Keratinocyte (primary cell): ENCODE measurements at regions not wholly inside any gene's neighbourhood (a gene's known extent, or its start where the extent isn't known, plus 50 kb on each side); places are given as distances from the start of the nearest gene placed in this dataset.

Experiments
- DNase-seq: peaks from one replicate; pipeline ENCODE4 v3.0.0-alpha.2; 2011; ENCODE audit warnings: low read depth, missing footprints, low spot score
- FAIRE-seq: peaks from 2 replicates; lab custom pipeline; 2011; peaks lifted over from hg19 to GRCh38; lab: Jason Lieb, UNC
- H2AFZ ChIP-seq: 2 replicates; pipeline ENCODE4 v1.6.0; 2012; ENCODE audit warnings: low read length, control low read depth, inconsistent platforms; ENCODE audit not compliant: control insufficient read depth
- H3K27ac ChIP-seq: 2 replicates; pipeline ENCODE4 v1.5.1; 2011; ENCODE audit warnings: low read length; ENCODE audit not compliant: control insufficient read depth, insufficient read depth
- H3K27me3 ChIP-seq: 3 replicates; pipeline ENCODE4 v1.6.0; 2011; ENCODE audit warnings: low read length; ENCODE audit not compliant: control insufficient read depth, insufficient read depth; ENCODE audit errors: extremely low read depth
- H3K36me3 ChIP-seq, 2 experiments: 2 replicates in 1 of 2; 3 replicates in 1 of 2; pipeline ENCODE4 v1.5.1; 2011; ENCODE audit warnings: low read length in 2 of 2, mild to moderate bottlenecking in 1 of 2; ENCODE audit not compliant: control insufficient read depth in 2 of 2, insufficient read depth in 2 of 2; ENCODE audit errors: extremely low read depth in 1 of 2
- H3K4me1 ChIP-seq: 3 replicates; pipeline ENCODE4 v1.5.1; 2011; ENCODE audit warnings: low read length; ENCODE audit not compliant: control insufficient read depth, insufficient read depth; ENCODE audit errors: extremely low read depth
- H3K4me2 ChIP-seq: 3 replicates; pipeline ENCODE4 v1.6.0; 2011; ENCODE audit warnings: low read depth, low read length; ENCODE audit not compliant: control insufficient read depth, insufficient read depth; ENCODE audit errors: extremely low read depth
- H3K4me3 ChIP-seq, 3 experiments: fragments of 200-600 bp in 1 of 3; sonication (generic) in 1 of 3; 2 replicates in 2 of 3; 3 replicates in 1 of 3; pipeline ENCODE4 v1.5.1; 2011 to 2016; ENCODE audit warnings: low read length in 3 of 3, mild to moderate bottlenecking in 3 of 3, control low read depth in 2 of 3, inconsistent platforms in 1 of 3, low read depth in 1 of 3, mixed read lengths in 1 of 3, mixed run types in 1 of 3, moderate library complexity in 1 of 3; ENCODE audit not compliant: control insufficient read depth in 2 of 3, insufficient read depth in 2 of 3; ENCODE audit errors: extremely low read depth in 1 of 3
- H3K79me2 ChIP-seq: 2 replicates; pipeline ENCODE4 v1.6.0; 2012; ENCODE audit warnings: low read length; ENCODE audit not compliant: control insufficient read depth, insufficient read depth
- H3K9ac ChIP-seq: 3 replicates; pipeline ENCODE4 v1.6.0; 2011; ENCODE audit warnings: low read length; ENCODE audit not compliant: control insufficient read depth, insufficient read depth; ENCODE audit errors: extremely low read depth
- H3K9me1 ChIP-seq: 3 replicates; pipeline ENCODE4 v1.6.0; 2011; ENCODE audit warnings: low read length; ENCODE audit not compliant: control insufficient read depth, insufficient read depth; ENCODE audit errors: extremely low read depth
- H3K9me3 ChIP-seq: 2 replicates; pipeline ENCODE4 v1.5.1; 2012; ENCODE audit warnings: low read depth, low read length; ENCODE audit not compliant: control insufficient read depth
- H4K20me1 ChIP-seq: 3 replicates; pipeline ENCODE4 v1.6.0; 2011; ENCODE audit warnings: low read length; ENCODE audit not compliant: control insufficient read depth, insufficient read depth; ENCODE audit errors: extremely low read depth
- EZH2 ChIP-seq: IDR thresholded peaks from one replicate; pipeline ENCODE4 v1.6.1; 2012; ENCODE audit warnings: inconsistent platforms, mild to moderate bottlenecking, low read length, moderate library complexity
- dilution Hi-C: fragments of 300-500 bp; cut with MboI; formaldehyde crosslinking; loops from one replicate; pipeline ENCODE4 v1.7.0; 2020; ENCODE audit warnings: low sequenced_read_pairs; ENCODE audit not compliant: extremely low pct_ligation_motif_present
- TF ChIP-seq, protein P1 (sequence below), 3 experiments: IDR thresholded peaks in 1 of 3; conservative IDR thresholded peaks in 1 of 3; optimal IDR thresholded peaks in 1 of 3; 2 replicates in 2 of 3; 3 replicates in 1 of 3; pipeline versions ENCODE3 to v1.5.1; 2011; ENCODE audit warnings: low read length in 3 of 3, mild to moderate bottlenecking in 3 of 3, moderate library complexity in 2 of 3, control low read depth in 1 of 3, inconsistent platforms in 1 of 3; ENCODE audit not compliant: insufficient read depth in 2 of 3; ENCODE audit errors: extremely low read depth in 1 of 3

DNA sequence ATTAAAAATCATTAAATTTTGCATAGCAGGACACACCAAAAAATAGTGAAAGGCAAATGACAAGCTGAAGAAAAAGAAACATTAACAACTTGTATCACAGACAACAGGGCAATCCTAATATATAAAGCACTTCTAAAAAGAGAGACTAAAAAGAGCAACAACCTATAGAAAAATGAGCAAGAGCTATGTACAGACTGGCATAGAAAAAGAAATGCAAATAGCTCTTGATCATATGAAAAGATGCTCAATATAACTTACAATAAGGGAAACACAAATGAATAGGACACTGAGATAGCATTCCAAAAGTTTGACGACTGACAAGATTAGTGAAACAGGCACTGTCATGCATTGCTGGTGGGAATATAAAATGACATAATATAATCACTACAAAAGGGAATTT lies 235.9 kb downstream of the SEC61B start:
- dilution Hi-C loops = no loop called here
- no peak for DNase-seq
- Histone ChIP-seq H2AFZ (no peak overlapping the region), H4K20me1 (no peaks in the 10 kb centered on the region), H3K4me1 (no peaks in the 10 kb centered on the region), H3K9me3 (no peaks in the 10 kb centered on the region), H3K79me2 (no peaks in the 10 kb centered on the region), H3K27ac (no peak overlapping the region), H3K9ac (no peak overlapping the region), H3K27me3 (no peaks in the 10 kb centered on the region), H3K36me3 (no peaks in the 10 kb centered on the region), H3K4me3 (no peak overlapping the region), H3K4me2 (no peak overlapping the region), H3K9me1 (no peaks in the 10 kb centered on the region)
- TF ChIP-seq, protein P1, sequence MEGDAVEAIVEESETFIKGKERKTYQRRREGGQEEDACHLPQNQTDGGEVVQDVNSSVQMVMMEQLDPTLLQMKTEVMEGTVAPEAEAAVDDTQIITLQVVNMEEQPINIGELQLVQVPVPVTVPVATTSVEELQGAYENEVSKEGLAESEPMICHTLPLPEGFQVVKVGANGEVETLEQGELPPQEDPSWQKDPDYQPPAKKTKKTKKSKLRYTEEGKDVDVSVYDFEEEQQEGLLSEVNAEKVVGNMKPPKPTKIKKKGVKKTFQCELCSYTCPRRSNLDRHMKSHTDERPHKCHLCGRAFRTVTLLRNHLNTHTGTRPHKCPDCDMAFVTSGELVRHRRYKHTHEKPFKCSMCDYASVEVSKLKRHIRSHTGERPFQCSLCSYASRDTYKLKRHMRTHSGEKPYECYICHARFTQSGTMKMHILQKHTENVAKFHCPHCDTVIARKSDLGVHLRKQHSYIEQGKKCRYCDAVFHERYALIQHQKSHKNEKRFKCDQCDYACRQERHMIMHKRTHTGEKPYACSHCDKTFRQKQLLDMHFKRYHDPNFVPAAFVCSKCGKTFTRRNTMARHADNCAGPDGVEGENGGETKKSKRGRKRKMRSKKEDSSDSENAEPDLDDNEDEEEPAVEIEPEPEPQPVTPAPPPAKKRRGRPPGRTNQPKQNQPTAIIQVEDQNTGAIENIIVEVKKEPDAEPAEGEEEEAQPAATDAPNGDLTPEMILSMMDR (optimal IDR thresholded peaks at IDR 0.05 in 1 of 3, IDR thresholded peaks at IDR 0.05 in 1 of 3, conservative IDR thresholded peaks at IDR 0.05 in 1 of 3; ENCODE audit: extremely low read depth in 1 of 3, insufficient read depth in 2 of 3, low read length in 3 of 3) = no peak
- TF ChIP-seq EZH2 = no peak
- no peak for FAIRE-seq

DNA sequence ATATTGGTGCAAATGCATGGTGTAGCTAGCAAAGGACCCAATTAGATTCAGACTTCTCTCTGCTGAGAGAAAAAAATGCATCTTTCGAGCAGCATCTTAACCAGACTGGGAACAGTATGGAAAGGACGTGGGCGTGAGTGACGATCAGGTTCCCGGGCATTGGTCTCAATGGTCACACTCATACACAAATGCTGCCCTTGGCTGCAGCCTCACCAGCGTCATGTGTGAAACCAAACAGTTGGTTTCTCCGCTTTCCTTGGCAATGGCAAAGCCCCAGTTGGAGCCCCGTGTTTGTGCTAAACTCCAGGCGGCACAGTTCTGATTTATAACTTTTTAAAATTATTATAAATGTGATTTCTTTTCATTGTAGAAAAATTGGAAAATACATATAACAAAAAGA lies 237.8 kb downstream of the SEC61B start:
- Histone ChIP-seq H4K20me1 (no peaks in the 10 kb centered on the region), H3K9ac (no peak overlapping the region), H3K9me3 (no peaks in the 10 kb centered on the region), H3K27ac (no peak overlapping the region), H3K36me3 (no peaks in the 10 kb centered on the region), H3K4me1 (no peaks in the 10 kb centered on the region), H3K4me2 (no peak overlapping the region), H3K79me2 (no peaks in the 10 kb centered on the region), H3K9me1 (no peaks in the 10 kb centered on the region), H2AFZ (no peak overlapping the region), H3K27me3 (no peaks in the 10 kb centered on the region), H3K4me3 (no peak overlapping the region)
- dilution Hi-C loops = no loop called here
- FAIRE-seq = no peak
- no peak for DNase-seq
- TF ChIP-seq, protein P1 (optimal IDR thresholded peaks at IDR 0.05 in 1 of 3, IDR thresholded peaks at IDR 0.05 in 1 of 3, conservative IDR thresholded peaks at IDR 0.05 in 1 of 3; ENCODE audit: extremely low read depth in 1 of 3, insufficient read depth in 2 of 3, low read length in 3 of 3) = no peak
- no peak for TF ChIP-seq EZH2
